ENCODE measurements at regions not wholly inside any gene's neighbourhood (a gene's known extent, or its start where the extent isn't known, plus 50 kb on each side); places are given as distances from the start of the nearest gene placed in this dataset.

- no peaks in the 10 kb centered on the region for H3K27me3 ChIP-seq (ENCODE audit: control insufficient read depth in 1 of 2, insufficient read depth in 2 of 2, low read length in 2 of 2)
- H3K36me3 ChIP-seq (ENCODE audit: control insufficient read depth in 1 of 2, insufficient read depth in 2 of 2, low read length in 2 of 2), result no peaks in the 10 kb centered on the region
- peaks cover 0 to 11% of the 10 kb centered on the region in 2 donors for H3K9me3 ChIP-seq (ENCODE audit: control insufficient read depth in 1 of 2, low read length in 2 of 2)
- H3K27ac ChIP-seq (ENCODE audit: low read depth, low read length), result no peak overlapping the region
- no peaks in the 10 kb centered on the region for H3K4me1 ChIP-seq (ENCODE audit: control insufficient read depth in 1 of 2, insufficient read depth in 2 of 2, low read length in 2 of 2)
- H3K9ac ChIP-seq (ENCODE audit: low read depth in 1 of 2, low read length in 2 of 2), result no peak overlapping the region
- H3K4me3 ChIP-seq (ENCODE audit: low read depth in 1 of 2, low read length in 2 of 2), result no peak overlapping the region
Measured at GRCh38 chr3:22225161-22225560, 474.2 kb upstream of the ZNF385D start.

GRCh38 chr3:22228705-22229104 is 477.7 kb upstream of the ZNF385D start:
- Histone ChIP-seq H3K9me3 (ENCODE audit: control insufficient read depth in 1 of 2, low read length in 2 of 2) (peaks cover 0 to 11% of the 10 kb centered on the region in 2 donors), H3K9ac (ENCODE audit: low read depth in 1 of 2, low read length in 2 of 2) (no peak overlapping the region), H3K27me3 (ENCODE audit: control insufficient read depth in 1 of 2, insufficient read depth in 2 of 2, low read length in 2 of 2) (no peaks in the 10 kb centered on the region), H3K27ac (ENCODE audit: low read depth, low read length) (no peak overlapping the region), H3K4me1 (ENCODE audit: control insufficient read depth in 1 of 2, insufficient read depth in 2 of 2, low read length in 2 of 2) (no peaks in the 10 kb centered on the region), H3K4me3 (ENCODE audit: low read depth in 1 of 2, low read length in 2 of 2) (no peak overlapping the region), H3K36me3 (ENCODE audit: control insufficient read depth in 1 of 2, insufficient read depth in 2 of 2, low read length in 2 of 2) (no peaks in the 10 kb centered on the region)

DNA sequence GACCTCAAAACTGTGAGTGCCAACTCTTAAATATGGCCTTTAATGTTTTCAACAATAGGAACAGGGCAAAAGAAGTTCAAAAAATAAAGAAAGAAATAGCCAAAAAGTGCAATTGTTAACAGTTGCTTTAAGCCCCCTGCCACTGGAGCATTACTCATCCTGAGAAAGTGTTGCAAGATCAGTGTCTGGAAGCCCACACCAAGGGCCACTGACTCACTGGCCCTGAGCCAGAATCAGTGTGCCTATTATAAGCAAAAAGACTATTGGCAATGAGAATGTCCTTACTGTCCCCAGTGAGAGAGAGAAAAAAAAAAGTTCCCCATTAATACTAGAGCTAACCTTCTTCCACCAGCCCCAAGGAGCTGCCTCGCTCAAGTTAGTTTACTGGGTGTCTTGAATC is 480.1 kb upstream of the ZNF385D start:
- Histone ChIP-seq H3K9me3 (ENCODE audit: control insufficient read depth in 1 of 2, low read length in 2 of 2) (peaks cover 0 to 11% of the 10 kb centered on the region in 2 donors), H3K27me3 (ENCODE audit: control insufficient read depth in 1 of 2, insufficient read depth in 2 of 2, low read length in 2 of 2) (no peaks in the 10 kb centered on the region), H3K27ac (ENCODE audit: low read depth, low read length) (no peak overlapping the region), H3K9ac (ENCODE audit: low read depth in 1 of 2, low read length in 2 of 2) (no peak overlapping the region), H3K36me3 (ENCODE audit: control insufficient read depth in 1 of 2, insufficient read depth in 2 of 2, low read length in 2 of 2) (no peaks in the 10 kb centered on the region), H3K4me3 (ENCODE audit: low read depth in 1 of 2, low read length in 2 of 2) (no peak overlapping the region), H3K4me1 (ENCODE audit: control insufficient read depth in 1 of 2, insufficient read depth in 2 of 2, low read length in 2 of 2) (no peaks in the 10 kb centered on the region)

DNA sequence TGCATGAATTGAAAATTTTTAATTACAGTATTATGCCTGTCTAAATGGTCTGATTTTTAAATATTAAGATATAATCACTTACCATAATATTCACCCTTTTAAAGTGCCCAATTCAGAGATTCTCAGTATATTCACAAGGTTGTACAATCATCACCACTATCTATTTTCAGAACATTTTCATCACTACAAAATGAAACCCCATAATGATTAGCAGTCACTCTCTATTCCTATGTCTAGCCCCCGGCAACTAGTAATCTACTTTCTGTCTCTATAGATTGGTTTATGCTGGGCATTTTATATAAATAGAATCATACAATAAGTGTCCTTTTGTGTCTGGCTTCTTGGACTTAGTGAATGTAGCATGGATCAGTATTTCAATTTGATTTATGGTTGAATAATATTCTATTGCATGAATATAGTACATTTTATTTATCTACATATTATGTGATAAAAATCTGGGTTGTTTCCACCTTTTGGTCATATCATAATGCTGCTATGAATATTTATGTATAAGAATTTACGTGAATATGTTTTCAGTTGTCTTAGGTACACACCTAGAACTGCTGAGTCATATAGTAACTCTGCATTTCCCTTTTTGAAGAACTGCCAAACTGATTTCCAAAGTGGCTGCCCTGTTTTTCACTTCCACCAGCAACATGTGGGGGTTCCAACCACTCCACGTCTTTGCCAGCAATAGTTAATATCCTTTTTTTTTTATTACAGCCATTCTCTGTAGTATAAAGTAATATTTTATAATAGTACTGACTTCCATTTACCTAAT is 485.7 kb upstream of the ZNF385D start:
- H3K9me3 ChIP-seq (ENCODE audit: control insufficient read depth in 1 of 2, low read length in 2 of 2), result no peaks in the 10 kb centered on the region
- H3K4me1 ChIP-seq (ENCODE audit: control insufficient read depth in 1 of 2, insufficient read depth in 2 of 2, low read length in 2 of 2), result no peaks in the 10 kb centered on the region
- no peak overlapping the region for H3K27ac ChIP-seq (ENCODE audit: low read depth, low read length)
- H3K36me3 ChIP-seq (ENCODE audit: control insufficient read depth in 1 of 2, insufficient read depth in 2 of 2, low read length in 2 of 2), result no peaks in the 10 kb centered on the region
- no peak overlapping the region for H3K9ac ChIP-seq (ENCODE audit: low read depth in 1 of 2, low read length in 2 of 2)
- no peaks in the 10 kb centered on the region for H3K27me3 ChIP-seq (ENCODE audit: control insufficient read depth in 1 of 2, insufficient read depth in 2 of 2, low read length in 2 of 2)
- no peak overlapping the region for H3K4me3 ChIP-seq (ENCODE audit: low read depth in 1 of 2, low read length in 2 of 2)

- Histone ChIP-seq H3K36me3 (ENCODE audit: control insufficient read depth in 1 of 2, insufficient read depth in 2 of 2, low read length in 2 of 2) (no peaks in the 10 kb centered on the region), H3K27ac (ENCODE audit: low read depth, low read length) (no peak overlapping the region), H3K27me3 (ENCODE audit: control insufficient read depth in 1 of 2, insufficient read depth in 2 of 2, low read length in 2 of 2) (no peaks in the 10 kb centered on the region), H3K4me3 (ENCODE audit: low read depth in 1 of 2, low read length in 2 of 2) (no peak overlapping the region), H3K9ac (ENCODE audit: low read depth in 1 of 2, low read length in 2 of 2) (no peak overlapping the region), H3K9me3 (ENCODE audit: control insufficient read depth in 1 of 2, low read length in 2 of 2) (no peaks in the 10 kb centered on the region), H3K4me1 (ENCODE audit: control insufficient read depth in 1 of 2, insufficient read depth in 2 of 2, low read length in 2 of 2) (no peaks in the 10 kb centered on the region)
Measured at GRCh38 chr3:22239011-22239410, 488.0 kb upstream of the ZNF385D start.

- Histone ChIP-seq H3K4me3 (ENCODE audit: low read depth in 1 of 2, low read length in 2 of 2) (no peak overlapping the region), H3K36me3 (ENCODE audit: control insufficient read depth in 1 of 2, insufficient read depth in 2 of 2, low read length in 2 of 2) (no peaks in the 10 kb centered on the region), H3K9ac (ENCODE audit: low read depth in 1 of 2, low read length in 2 of 2) (no peak overlapping the region), H3K4me1 (ENCODE audit: control insufficient read depth in 1 of 2, insufficient read depth in 2 of 2, low read length in 2 of 2) (no peaks in the 10 kb centered on the region), H3K27me3 (ENCODE audit: control insufficient read depth in 1 of 2, insufficient read depth in 2 of 2, low read length in 2 of 2) (no peaks in the 10 kb centered on the region), H3K27ac (ENCODE audit: low read depth, low read length) (no peak overlapping the region), H3K9me3 (ENCODE audit: control insufficient read depth in 1 of 2, low read length in 2 of 2) (no peaks in the 10 kb centered on the region)
Measured at GRCh38 chr3:22241110-22241509, 490.1 kb upstream of the ZNF385D start.

GRCh38 chr3:22244761-22245521 is 493.9 kb upstream of the ZNF385D start:
- Histone ChIP-seq H3K27ac (ENCODE audit: low read depth, low read length) (no peak overlapping the region), H3K4me3 (ENCODE audit: low read depth in 1 of 2, low read length in 2 of 2) (no peak overlapping the region), H3K27me3 (ENCODE audit: control insufficient read depth in 1 of 2, insufficient read depth in 2 of 2, low read length in 2 of 2) (no peaks in the 10 kb centered on the region), H3K9ac (ENCODE audit: low read depth in 1 of 2, low read length in 2 of 2) (no peak overlapping the region), H3K36me3 (ENCODE audit: control insufficient read depth in 1 of 2, insufficient read depth in 2 of 2, low read length in 2 of 2) (no peaks in the 10 kb centered on the region), H3K9me3 (ENCODE audit: control insufficient read depth in 1 of 2, low read length in 2 of 2) (no peaks in the 10 kb centered on the region), H3K4me1 (ENCODE audit: control insufficient read depth in 1 of 2, insufficient read depth in 2 of 2, low read length in 2 of 2) (no peaks in the 10 kb centered on the region)

GRCh38 chr3:22245811-22246583 is 495.0 kb upstream of the ZNF385D start:
- no peaks in the 10 kb centered on the region for H3K36me3 ChIP-seq (ENCODE audit: control insufficient read depth in 1 of 2, insufficient read depth in 2 of 2, low read length in 2 of 2)
- no peak overlapping the region for H3K27ac ChIP-seq (ENCODE audit: low read depth, low read length)
- H3K9me3 ChIP-seq (ENCODE audit: control insufficient read depth in 1 of 2, low read length in 2 of 2), result no peaks in the 10 kb centered on the region
- no peaks in the 10 kb centered on the region for H3K4me1 ChIP-seq (ENCODE audit: control insufficient read depth in 1 of 2, insufficient read depth in 2 of 2, low read length in 2 of 2)
- no peak overlapping the region for H3K9ac ChIP-seq (ENCODE audit: low read depth in 1 of 2, low read length in 2 of 2)
- no peak overlapping the region for H3K4me3 ChIP-seq (ENCODE audit: low read depth in 1 of 2, low read length in 2 of 2)
- no peaks in the 10 kb centered on the region for H3K27me3 ChIP-seq (ENCODE audit: control insufficient read depth in 1 of 2, insufficient read depth in 2 of 2, low read length in 2 of 2)

DNA sequence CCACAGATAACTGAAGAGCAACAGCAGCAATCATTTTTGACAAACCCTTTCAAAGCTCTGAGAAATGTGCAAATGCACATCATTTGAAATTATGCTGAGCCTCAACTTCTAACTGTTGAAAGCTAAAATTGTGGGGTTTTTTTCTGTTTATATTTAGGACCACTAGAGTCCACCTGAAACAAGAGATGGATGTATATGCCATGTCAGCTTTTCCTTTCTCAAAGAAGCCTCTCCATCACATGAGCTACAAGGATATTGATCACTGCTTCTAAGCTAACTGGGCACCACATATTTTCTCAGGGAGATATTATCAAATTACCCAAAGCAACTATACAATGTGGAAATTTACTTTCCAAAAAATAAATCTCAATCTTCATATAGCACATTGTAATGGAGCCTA is 498.6 kb upstream of the ZNF385D start:
- no peak overlapping the region for H3K9ac ChIP-seq (ENCODE audit: low read depth in 1 of 2, low read length in 2 of 2)
- no peak overlapping the region for H3K4me3 ChIP-seq (ENCODE audit: low read depth in 1 of 2, low read length in 2 of 2)
- no peaks in the 10 kb centered on the region for H3K36me3 ChIP-seq (ENCODE audit: control insufficient read depth in 1 of 2, insufficient read depth in 2 of 2, low read length in 2 of 2)
- H3K4me1 ChIP-seq (ENCODE audit: control insufficient read depth in 1 of 2, insufficient read depth in 2 of 2, low read length in 2 of 2), result no peaks in the 10 kb centered on the region
- no peak overlapping the region for H3K27ac ChIP-seq (ENCODE audit: low read depth, low read length)
- no peaks in the 10 kb centered on the region for H3K9me3 ChIP-seq (ENCODE audit: control insufficient read depth in 1 of 2, low read length in 2 of 2)
- H3K27me3 ChIP-seq (ENCODE audit: control insufficient read depth in 1 of 2, insufficient read depth in 2 of 2, low read length in 2 of 2), result no peaks in the 10 kb centered on the region

DNA sequence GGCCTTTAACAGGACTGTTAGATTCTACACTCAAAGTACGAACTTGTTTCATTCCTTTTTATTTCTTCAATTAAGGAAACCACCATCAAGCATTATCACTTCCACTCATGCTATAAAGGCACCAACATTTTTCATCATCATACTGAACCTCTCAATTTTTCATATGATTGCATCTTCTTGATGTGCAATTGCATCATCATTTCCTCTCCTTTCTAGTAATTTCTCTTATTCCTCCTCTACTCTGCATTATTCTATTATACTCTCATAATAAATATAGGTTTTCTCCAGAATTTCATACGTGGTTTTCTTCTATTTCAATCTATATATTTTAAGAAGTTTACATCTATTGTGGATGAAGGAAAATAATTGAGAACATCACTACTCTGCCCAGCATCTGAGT is 506.2 kb upstream of the ZNF385D start:
- Histone ChIP-seq H3K4me3 (ENCODE audit: low read depth in 1 of 2, low read length in 2 of 2) (no peak overlapping the region), H3K27ac (ENCODE audit: low read depth, low read length) (no peak overlapping the region), H3K9ac (ENCODE audit: low read depth in 1 of 2, low read length in 2 of 2) (no peak overlapping the region), H3K27me3 (ENCODE audit: control insufficient read depth in 1 of 2, insufficient read depth in 2 of 2, low read length in 2 of 2) (no peaks in the 10 kb centered on the region), H3K4me1 (ENCODE audit: control insufficient read depth in 1 of 2, insufficient read depth in 2 of 2, low read length in 2 of 2) (no peaks in the 10 kb centered on the region), H3K9me3 (ENCODE audit: control insufficient read depth in 1 of 2, low read length in 2 of 2) (no peaks in the 10 kb centered on the region), H3K36me3 (ENCODE audit: control insufficient read depth in 1 of 2, insufficient read depth in 2 of 2, low read length in 2 of 2) (no peaks in the 10 kb centered on the region)

Data from duodenal mucosa (tissue), 2 donors.